Skeletal muscle satellite cell (primary cell): ENCODE measurements at regions not wholly inside any gene's neighbourhood (a gene's known extent, or its start where the extent isn't known, plus 50 kb on each side); places are given as distances from the start of the nearest gene placed in this dataset.

Experiments
- H3K27me3 ChIP-seq: 2 replicates; pipeline ENCODE4 v1.7.0; 2013; ENCODE audit warnings: low read length; ENCODE audit not compliant: control insufficient read depth, insufficient read depth
- H3K36me3 ChIP-seq: 2 replicates; pipeline ENCODE4 v1.7.0; 2013; ENCODE audit warnings: mild to moderate bottlenecking, control low read depth, low read length; ENCODE audit not compliant: insufficient read depth
- H3K4me1 ChIP-seq: 2 replicates; pipeline ENCODE4 v1.7.0; 2013; ENCODE audit warnings: low read length; ENCODE audit not compliant: control insufficient read depth, insufficient read depth
- H3K4me2 ChIP-seq: 2 replicates; pipeline ENCODE4 v1.7.0; 2013; ENCODE audit warnings: mild to moderate bottlenecking, low read length
- H3K4me3 ChIP-seq: 2 replicates; pipeline ENCODE4 v1.7.0; 2013; ENCODE audit warnings: low read length
- H3K9ac ChIP-seq: 2 replicates; pipeline ENCODE4 v1.7.0; 2013; ENCODE audit warnings: mild to moderate bottlenecking, low read depth, low read length, moderate library complexity
- H3K9me3 ChIP-seq: replicated peaks from 2 replicates; pipeline ENCODE4 v1.7.0; 2013; ENCODE audit warnings: mild to moderate bottlenecking, control low read depth, low read length

DNA sequence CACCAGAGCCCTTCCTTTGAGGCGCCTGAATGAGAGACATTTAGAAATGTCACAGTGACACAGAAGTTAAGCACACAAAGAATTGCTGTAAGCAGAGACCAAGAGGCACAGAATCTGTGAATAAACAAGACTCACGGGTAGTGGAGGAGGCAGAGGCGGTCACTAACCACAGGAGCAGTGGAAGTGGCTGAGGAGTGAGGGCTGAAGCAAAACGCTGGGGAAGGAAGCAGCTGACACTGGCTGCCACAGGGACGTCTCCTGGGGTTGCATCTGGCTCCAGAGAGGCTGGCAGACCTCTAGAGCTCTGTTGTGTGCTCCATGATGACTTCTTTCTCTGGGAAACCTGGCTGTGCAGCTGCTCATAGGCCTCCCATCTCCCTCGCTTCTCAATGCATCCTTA is 65.0 kb upstream of the SLC2A12 start:
- Histone ChIP-seq H3K9ac (no peak overlapping the region), H3K27me3 (no peaks in the 10 kb centered on the region), H3K9me3 (no peaks in the 10 kb centered on the region), H3K4me2 (peak overlapping the region; percentile 41), H3K4me3 (no peak overlapping the region), H3K36me3 (no peaks in the 10 kb centered on the region), H3K4me1 (peaks cover 16% of the 10 kb centered on the region)

DNA sequence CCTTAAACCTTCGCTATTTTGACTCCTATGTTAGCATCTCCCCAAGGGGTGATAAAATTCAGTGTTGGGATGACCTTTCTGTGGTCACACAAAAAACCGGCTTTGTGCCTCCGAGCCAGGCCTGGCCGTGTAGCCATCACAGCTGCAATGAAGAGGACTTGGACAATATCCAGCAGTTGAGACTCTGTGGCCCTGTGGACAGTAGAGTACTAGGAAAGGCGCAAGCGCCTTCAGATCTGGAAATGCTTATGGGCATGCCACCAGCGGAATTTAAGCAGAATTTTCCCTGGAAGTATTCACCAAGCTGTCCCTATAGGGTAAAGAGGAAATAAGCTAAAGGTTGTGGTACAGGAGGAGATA is 63.3 kb upstream of the SLC2A12 start:
- Histone ChIP-seq H3K9me3 (no peaks in the 10 kb centered on the region), H3K4me3 (no peak overlapping the region), H3K27me3 (no peaks in the 10 kb centered on the region), H3K36me3 (no peaks in the 10 kb centered on the region), H3K4me2 (peak overlapping the region; percentile 57), H3K4me1 (peaks cover 16% of the 10 kb centered on the region), H3K9ac (no peak overlapping the region)

DNA sequence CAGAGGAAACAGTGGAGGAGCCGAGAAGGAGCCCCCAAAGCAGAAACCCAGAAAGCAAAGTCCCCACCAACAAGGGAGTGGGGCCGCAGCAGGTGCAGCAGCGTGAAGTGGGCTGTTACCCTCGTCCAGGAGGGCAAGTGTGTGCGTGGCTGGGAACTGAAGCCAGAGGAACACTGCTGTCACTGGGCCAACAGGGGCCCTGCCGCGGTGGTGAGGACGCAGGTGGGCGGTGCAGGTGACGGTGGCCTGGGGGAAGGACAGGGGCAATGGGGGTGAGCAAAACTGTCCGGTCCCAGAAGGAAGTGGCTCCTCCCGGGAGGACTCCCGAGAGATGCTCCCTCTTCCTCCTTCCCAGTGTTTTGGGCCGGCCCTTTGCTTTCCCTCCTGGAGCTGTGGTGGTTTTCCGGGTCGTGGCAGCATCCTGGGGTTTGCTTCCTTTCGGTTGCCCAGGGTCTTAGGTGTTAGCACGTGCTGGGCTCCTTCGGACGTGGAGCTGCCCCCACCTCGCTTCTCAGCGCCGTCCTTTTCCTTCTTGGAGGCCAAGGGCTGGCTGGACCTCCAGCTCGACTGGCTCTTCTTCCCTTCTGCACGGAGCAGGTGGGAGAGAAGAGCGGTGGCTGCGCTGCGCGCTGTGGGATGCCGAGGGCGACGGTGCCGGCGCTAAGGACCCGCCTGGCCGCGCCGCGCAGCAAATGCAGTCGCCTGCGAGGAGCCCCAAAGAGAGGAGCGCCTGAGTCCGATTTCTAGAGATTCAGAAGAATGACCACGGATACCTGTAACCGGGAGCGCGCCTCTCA is 62.7 kb upstream of the SLC2A12 start:
- Histone ChIP-seq H3K27me3 (no peaks in the 10 kb centered on the region), H3K4me2 (peak overlapping the region; percentile 57), H3K36me3 (no peaks in the 10 kb centered on the region), H3K4me1 (peaks cover 20% of the 10 kb centered on the region), H3K9me3 (no peaks in the 10 kb centered on the region), H3K9ac (no peak overlapping the region), H3K4me3 (no peak overlapping the region)

DNA sequence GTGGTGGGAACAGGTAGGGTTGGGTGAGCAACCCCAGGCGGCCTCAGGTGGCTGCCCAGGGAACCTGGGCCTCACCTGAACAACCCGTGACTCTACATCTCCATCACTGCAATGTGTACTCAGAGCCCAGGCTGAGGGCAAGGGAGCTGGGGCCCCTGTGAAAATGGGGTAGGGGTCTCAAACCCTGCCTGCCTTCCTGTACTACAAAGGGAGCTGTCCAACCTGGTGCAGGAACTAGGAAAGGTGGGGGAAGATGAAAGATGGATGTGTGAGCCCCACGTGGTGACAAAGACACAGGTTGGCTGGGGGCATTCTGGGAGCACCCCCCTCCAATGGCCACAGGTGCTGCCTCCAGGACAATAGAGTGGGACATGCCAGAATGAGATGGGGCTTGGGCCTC is 62.1 kb upstream of the SLC2A12 start:
- H3K9me3 ChIP-seq, result no peaks in the 10 kb centered on the region
- H3K36me3 ChIP-seq, result no peaks in the 10 kb centered on the region
- H3K27me3 ChIP-seq, result no peaks in the 10 kb centered on the region
- H3K4me2 ChIP-seq, result no peak overlapping the region
- no peak overlapping the region for H3K9ac ChIP-seq
- peaks cover 25% of the 10 kb centered on the region for H3K4me1 ChIP-seq
- no peak overlapping the region for H3K4me3 ChIP-seq

DNA sequence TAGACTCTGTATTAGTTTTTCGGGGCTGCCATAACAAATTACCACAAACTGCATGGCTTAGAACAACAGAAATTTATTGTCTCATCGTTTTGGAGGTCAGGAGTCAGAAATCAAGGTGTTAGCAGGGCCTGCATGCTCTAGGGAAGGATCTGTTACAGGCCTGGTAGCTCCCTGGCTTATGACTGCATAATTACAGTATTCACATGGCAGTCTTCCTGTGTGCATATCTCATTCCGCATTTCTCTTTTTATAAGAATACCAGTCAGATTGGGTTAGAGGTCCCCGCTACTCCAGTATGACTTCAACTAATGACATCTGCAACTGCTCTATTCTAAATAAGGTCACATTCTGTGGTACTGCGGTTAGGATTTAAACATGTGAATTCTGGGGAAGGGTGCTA is 59.3 kb upstream of the SLC2A12 start:
- Histone ChIP-seq H3K4me3 (no peak overlapping the region), H3K4me2 (no peak overlapping the region), H3K9me3 (no peaks in the 10 kb centered on the region), H3K27me3 (no peaks in the 10 kb centered on the region), H3K4me1 (peaks cover 28% of the 10 kb centered on the region), H3K9ac (no peak overlapping the region), H3K36me3 (no peaks in the 10 kb centered on the region)

DNA sequence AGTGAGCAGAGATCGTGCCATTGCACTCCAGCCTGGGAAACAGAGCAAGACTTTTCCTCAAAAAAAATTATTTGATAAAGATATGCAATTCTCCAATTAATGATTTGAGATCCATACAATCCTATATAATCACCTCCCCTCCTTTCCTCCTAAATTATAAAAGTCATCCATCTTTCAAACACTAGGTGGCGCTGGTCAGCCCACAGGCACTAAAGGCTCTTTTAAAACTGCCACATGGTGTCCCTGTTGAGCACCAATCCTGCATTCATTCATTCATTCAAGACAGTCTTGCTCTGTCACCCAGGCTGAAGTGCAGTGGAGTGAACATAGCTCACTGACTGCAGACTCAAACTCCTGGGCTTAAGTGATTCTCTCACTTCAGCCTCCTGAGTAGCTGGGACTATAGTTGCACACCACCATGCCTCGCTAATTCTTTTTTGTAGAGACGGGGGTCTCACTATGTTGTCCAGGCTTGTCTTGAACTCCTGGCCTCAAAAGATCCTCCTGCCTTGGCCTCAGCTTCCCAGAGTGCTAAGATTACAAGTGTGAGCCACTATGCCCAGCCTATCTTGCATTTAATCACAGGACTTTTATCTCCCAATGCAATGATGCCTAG is 58.7 kb upstream of the SLC2A12 start:
- Histone ChIP-seq H3K9ac (no peak overlapping the region), H3K9me3 (no peaks in the 10 kb centered on the region), H3K4me1 (peaks cover 33% of the 10 kb centered on the region), H3K4me3 (no peak overlapping the region), H3K4me2 (no peak overlapping the region), H3K27me3 (no peaks in the 10 kb centered on the region), H3K36me3 (no peaks in the 10 kb centered on the region)

DNA sequence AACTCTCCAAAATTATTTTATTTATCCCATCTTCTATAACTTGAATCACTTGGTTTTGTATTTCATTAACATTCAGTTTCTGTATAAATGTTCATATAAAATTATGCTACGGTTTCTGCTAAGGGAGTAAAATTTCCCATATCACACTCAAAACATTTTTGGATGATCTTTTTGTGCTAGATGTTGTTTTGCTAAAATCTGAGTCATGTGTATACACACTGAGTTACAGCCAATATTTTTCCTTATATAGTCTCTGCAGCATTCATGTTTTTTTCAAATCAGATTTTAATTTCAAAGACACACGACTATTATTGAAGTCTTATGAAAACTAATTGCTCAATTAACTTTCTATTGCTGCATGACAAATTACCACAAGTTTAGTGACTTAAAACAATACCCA is 54.3 kb upstream of the SLC2A12 start:
- Histone ChIP-seq H3K9me3 (no peaks in the 10 kb centered on the region), H3K4me1 (peaks cover 31% of the 10 kb centered on the region), H3K27me3 (no peaks in the 10 kb centered on the region), H3K4me2 (peak overlapping the region; percentile 17), H3K4me3 (no peak overlapping the region), H3K36me3 (no peaks in the 10 kb centered on the region), H3K9ac (no peak overlapping the region)

DNA sequence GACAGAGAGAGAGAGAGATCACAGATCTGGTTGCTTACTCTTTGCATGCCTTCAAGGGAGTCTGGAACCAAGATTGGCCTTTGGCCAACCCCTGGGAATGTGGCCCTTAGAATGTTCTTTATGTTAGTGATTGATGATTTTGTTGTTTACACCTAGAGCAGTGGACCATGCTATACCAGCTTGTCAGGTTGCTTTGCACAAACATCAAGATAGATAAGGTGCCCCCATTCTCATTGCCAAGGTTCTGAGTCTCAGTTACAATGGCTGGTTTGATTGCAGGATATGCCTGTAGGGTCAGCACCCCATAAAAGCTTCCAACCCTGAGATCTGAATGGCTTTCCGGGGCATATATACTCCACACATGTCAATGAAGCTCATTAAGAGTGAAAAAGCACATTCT is 53.5 kb upstream of the SLC2A12 start:
- H3K4me3 ChIP-seq, result no peak overlapping the region
- no peak overlapping the region for H3K9ac ChIP-seq
- no peak overlapping the region for H3K4me2 ChIP-seq
- no peaks in the 10 kb centered on the region for H3K27me3 ChIP-seq
- peaks cover 31% of the 10 kb centered on the region for H3K4me1 ChIP-seq
- no peaks in the 10 kb centered on the region for H3K9me3 ChIP-seq
- no peaks in the 10 kb centered on the region for H3K36me3 ChIP-seq

DNA sequence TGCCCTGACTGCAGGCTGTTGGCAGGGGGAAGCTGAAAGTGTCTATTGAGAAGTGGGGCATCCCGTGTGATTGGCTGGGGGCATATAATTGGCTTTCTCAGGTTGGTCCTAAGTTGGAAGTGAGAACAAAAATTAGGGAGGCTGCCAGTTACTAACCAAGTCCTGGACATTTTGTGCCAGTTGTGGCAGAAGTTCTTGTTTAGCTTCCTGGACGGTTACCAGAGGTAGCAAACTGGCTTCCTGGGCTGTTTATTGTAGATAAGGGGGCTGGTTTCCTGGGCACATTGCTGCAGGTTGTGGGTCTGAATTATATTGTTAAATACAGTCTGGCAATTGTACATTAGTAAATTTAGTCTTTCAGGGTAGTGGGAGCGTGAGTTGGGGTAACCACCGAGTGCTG is 50.6 kb upstream of the SLC2A12 start:
- H3K4me1 ChIP-seq, result peaks cover 17% of the 10 kb centered on the region
- H3K9ac ChIP-seq, result no peak overlapping the region
- H3K9me3 ChIP-seq, result no peaks in the 10 kb centered on the region
- H3K36me3 ChIP-seq, result no peaks in the 10 kb centered on the region
- H3K4me3 ChIP-seq, result no peak overlapping the region
- H3K27me3 ChIP-seq, result no peaks in the 10 kb centered on the region
- H3K4me2 ChIP-seq, result no peak overlapping the region
